ENCODE measurements at regions not wholly inside any gene's neighbourhood (a gene's known extent, or its start where the extent isn't known, plus 50 kb on each side); places are given as distances from the start of the nearest gene placed in this dataset.
"Not testable (repeated sequence)": the region's sequence is repeated elsewhere in the genome, so short reads cannot be mapped to it uniquely, and the experiment has no call there.

DNA sequence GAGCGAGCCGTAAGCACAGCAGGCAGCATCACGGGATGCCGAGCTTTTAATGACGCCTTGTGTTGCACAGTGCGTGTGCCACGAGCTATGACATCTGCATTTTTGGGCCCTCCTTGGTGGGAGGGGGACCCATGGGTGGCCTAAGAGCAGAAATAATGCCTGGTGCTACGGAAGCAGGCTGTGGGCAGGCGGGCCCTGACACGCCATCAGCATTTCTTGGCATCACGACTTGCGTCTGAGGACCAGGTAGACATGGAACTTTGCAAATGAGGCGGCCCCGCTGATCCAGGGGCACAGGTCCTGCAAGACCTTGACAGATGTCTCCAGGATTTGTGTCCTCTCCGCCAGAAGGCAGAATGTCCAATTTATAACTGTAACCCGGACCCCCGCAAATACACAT, 117.8 kb upstream of the RNF32 start:
- Histone ChIP-seq H3K9me3 (no peaks in the 10 kb centered on the region), H3K4me3 (ENCODE audit: low read depth, low read length) (no peak overlapping the region), H3K4me1 (peaks cover 10% of the 10 kb centered on the region), H3K36me3 (ENCODE audit: control insufficient read depth, insufficient read depth, low read length) (no peaks in the 10 kb centered on the region), H3K27me3 (replicated peaks; ENCODE audit: control insufficient read depth, insufficient read depth, low read length) (no peaks in the 10 kb centered on the region)
- no peak for DNase-seq
- no peaks in the 10 kb centered on the region for H3K4me1 Mint-ChIP-seq (ENCODE audit: low read depth, unreplicated experiment)
- ChIA-PET CTCF (no interaction called here), POLR2A (no interaction called here)
- no peaks in the 10 kb centered on the region for H3K36me3 Mint-ChIP-seq (ENCODE audit: insufficient read depth, unreplicated experiment)
- intact Hi-C loops (cut with micrococcal nuclease; ENCODE audit: unreplicated experiment) = no loop called here
- H3K27ac Mint-ChIP-seq (ENCODE audit: unreplicated experiment) = no peak overlapping the region
- H3K9me3 Mint-ChIP-seq (ENCODE audit: unreplicated experiment) = no peaks in the 10 kb centered on the region
- no peak overlapping the region for H3K4me3 Mint-ChIP-seq (ENCODE audit: unreplicated experiment)
- no TSS peak for BruUV-seq (replicated peaks)
- TF ChIP-seq, protein P1, sequence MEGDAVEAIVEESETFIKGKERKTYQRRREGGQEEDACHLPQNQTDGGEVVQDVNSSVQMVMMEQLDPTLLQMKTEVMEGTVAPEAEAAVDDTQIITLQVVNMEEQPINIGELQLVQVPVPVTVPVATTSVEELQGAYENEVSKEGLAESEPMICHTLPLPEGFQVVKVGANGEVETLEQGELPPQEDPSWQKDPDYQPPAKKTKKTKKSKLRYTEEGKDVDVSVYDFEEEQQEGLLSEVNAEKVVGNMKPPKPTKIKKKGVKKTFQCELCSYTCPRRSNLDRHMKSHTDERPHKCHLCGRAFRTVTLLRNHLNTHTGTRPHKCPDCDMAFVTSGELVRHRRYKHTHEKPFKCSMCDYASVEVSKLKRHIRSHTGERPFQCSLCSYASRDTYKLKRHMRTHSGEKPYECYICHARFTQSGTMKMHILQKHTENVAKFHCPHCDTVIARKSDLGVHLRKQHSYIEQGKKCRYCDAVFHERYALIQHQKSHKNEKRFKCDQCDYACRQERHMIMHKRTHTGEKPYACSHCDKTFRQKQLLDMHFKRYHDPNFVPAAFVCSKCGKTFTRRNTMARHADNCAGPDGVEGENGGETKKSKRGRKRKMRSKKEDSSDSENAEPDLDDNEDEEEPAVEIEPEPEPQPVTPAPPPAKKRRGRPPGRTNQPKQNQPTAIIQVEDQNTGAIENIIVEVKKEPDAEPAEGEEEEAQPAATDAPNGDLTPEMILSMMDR (IDR thresholded peaks at IDR 0.05; ENCODE audit: insufficient read depth in 1 of 2, low read depth in 1 of 2, low read length in 1 of 2, severe bottlenecking in 1 of 2, unreplicated experiment in 1 of 2) = no peak
- H3K27me3 Mint-ChIP-seq (ENCODE audit: insufficient read depth, unreplicated experiment) = no peaks in the 10 kb centered on the region

DNA sequence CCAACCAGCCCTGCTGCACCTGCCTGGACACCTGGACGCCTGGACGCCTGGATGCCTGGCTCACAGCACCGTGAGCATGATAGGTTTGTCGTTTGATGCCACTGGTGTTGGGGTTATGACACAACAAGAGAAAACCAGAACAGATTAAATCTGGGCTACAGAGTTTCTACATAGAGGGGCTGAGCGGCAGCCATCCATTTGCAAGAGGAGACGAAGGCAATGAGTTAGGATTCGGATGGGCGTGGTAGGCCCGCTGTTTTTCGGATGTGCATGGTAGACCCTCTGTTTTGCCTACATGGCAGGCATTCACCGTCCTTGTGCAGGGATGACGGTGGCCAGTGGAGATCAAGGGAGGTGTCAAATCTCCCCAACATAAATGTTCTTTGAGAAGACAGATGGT, 121.5 kb upstream of the RNF32 start:
- no peaks in the 10 kb centered on the region for H3K27me3 ChIP-seq (replicated peaks; ENCODE audit: control insufficient read depth, insufficient read depth, low read length)
- Mint-ChIP-seq H3K27me3 (ENCODE audit: insufficient read depth, unreplicated experiment) (no peaks in the 10 kb centered on the region), H3K27ac (ENCODE audit: unreplicated experiment) (no peak overlapping the region)

GRCh38 chr7:156518466-156518865, 122.1 kb upstream of the RNF32 start:
- BruUV-seq (replicated peaks) = no TSS peak
- TF ChIP-seq, protein P1 (IDR thresholded peaks at IDR 0.05; ENCODE audit: insufficient read depth in 1 of 2, low read depth in 1 of 2, low read length in 1 of 2, severe bottlenecking in 1 of 2, unreplicated experiment in 1 of 2) = no peak
- H3K4me1 Mint-ChIP-seq (ENCODE audit: low read depth, unreplicated experiment) = peaks cover 22% of the 10 kb centered on the region
- CTCF ChIA-PET = no interaction called here
- H3K4me3 Mint-ChIP-seq (ENCODE audit: unreplicated experiment) = no peak overlapping the region
- POLR2A ChIA-PET = no interaction called here
- Histone ChIP-seq H3K9me3 (no peaks in the 10 kb centered on the region), H3K4me1 (peaks cover 10% of the 10 kb centered on the region), H3K36me3 (ENCODE audit: control insufficient read depth, insufficient read depth, low read length) (no peaks in the 10 kb centered on the region; the same call in 1 of the 2 replicates), H3K4me3 (ENCODE audit: low read depth, low read length) (no peak overlapping the region), H3K27me3 (replicated peaks; ENCODE audit: control insufficient read depth, insufficient read depth, low read length) (no peaks in the 10 kb centered on the region)
- DNase-seq = no peak
- H3K9me3 Mint-ChIP-seq (ENCODE audit: unreplicated experiment) = no peaks in the 10 kb centered on the region
- H3K36me3 Mint-ChIP-seq (ENCODE audit: insufficient read depth, unreplicated experiment) = no peaks in the 10 kb centered on the region
- intact Hi-C loops (cut with micrococcal nuclease; ENCODE audit: unreplicated experiment) = no loop called here
- no peak overlapping the region for H3K27ac Mint-ChIP-seq (ENCODE audit: unreplicated experiment)
- H3K27me3 Mint-ChIP-seq (ENCODE audit: insufficient read depth, unreplicated experiment) = no peaks in the 10 kb centered on the region

More for the DNA sequence above, 121.5 kb upstream of the RNF32 start:
- Mint-ChIP-seq H3K4me3 (ENCODE audit: unreplicated experiment) (no peak overlapping the region), H3K4me1 (ENCODE audit: low read depth, unreplicated experiment) (peaks cover 22% of the 10 kb centered on the region), H3K9me3 (ENCODE audit: unreplicated experiment) (no peaks in the 10 kb centered on the region), H3K36me3 (ENCODE audit: insufficient read depth, unreplicated experiment) (no peaks in the 10 kb centered on the region)
- Histone ChIP-seq H3K36me3 (ENCODE audit: control insufficient read depth, insufficient read depth, low read length) (no peaks in the 10 kb centered on the region; the same call in 1 of the 2 replicates), H3K4me1 (peaks cover 10% of the 10 kb centered on the region), H3K9me3 (no peaks in the 10 kb centered on the region), H3K4me3 (ENCODE audit: low read depth, low read length) (no peak overlapping the region)
- ChIA-PET CTCF (no interaction called here), POLR2A (no interaction called here)
- DNase-seq = no peak
- TF ChIP-seq, protein P1 (IDR thresholded peaks at IDR 0.05; ENCODE audit: insufficient read depth in 1 of 2, low read depth in 1 of 2, low read length in 1 of 2, severe bottlenecking in 1 of 2, unreplicated experiment in 1 of 2) = no peak
- intact Hi-C loops (cut with micrococcal nuclease; ENCODE audit: unreplicated experiment) = no loop called here
- BruUV-seq (replicated peaks) = no TSS peak

DNA sequence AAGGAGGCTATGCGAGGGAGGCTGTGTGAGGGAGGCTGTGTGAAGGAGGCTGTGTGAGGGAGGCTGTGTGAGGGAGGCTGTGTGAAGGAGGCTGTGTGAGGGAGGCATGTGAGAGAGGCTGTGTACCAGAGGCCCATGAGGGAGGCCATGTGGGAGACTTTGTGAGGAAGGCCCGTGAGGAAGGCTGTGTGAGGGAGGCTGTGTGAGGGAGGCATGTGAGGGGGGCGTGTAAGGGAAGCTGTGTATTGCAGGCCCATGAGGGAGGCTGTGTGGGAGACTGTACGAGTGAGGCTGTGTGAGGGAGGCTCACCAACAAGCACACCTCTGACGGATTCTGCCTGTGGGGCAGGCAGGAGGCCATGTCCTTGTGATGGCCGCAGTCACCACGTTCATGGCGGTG, 122.7 kb upstream of the RNF32 start:
- H3K27me3 Mint-ChIP-seq (ENCODE audit: insufficient read depth, unreplicated experiment); CTCF ChIA-PET; H3K9me3 Mint-ChIP-seq (ENCODE audit: unreplicated experiment); H3K27me3 ChIP-seq (replicated peaks; ENCODE audit: control insufficient read depth, insufficient read depth, low read length); H3K9me3 ChIP-seq; H3K4me3 Mint-ChIP-seq (ENCODE audit: unreplicated experiment); DNase-seq; H3K36me3 ChIP-seq (ENCODE audit: control insufficient read depth, insufficient read depth, low read length); BruUV-seq (replicated peaks); POLR2A ChIA-PET; H3K36me3 Mint-ChIP-seq (ENCODE audit: insufficient read depth, unreplicated experiment); H3K4me3 ChIP-seq (ENCODE audit: low read depth, low read length): not testable (repeated sequence)
- H3K4me1 ChIP-seq = peaks cover 10% of the 10 kb centered on the region
- H3K4me1 Mint-ChIP-seq (ENCODE audit: low read depth, unreplicated experiment) = peaks cover 22% of the 10 kb centered on the region
- intact Hi-C loops (cut with micrococcal nuclease; ENCODE audit: unreplicated experiment) = loop anchor here (2.0 kb wide), 1 partner anchor 247 kb away; no protein-coding TSS in a partner anchor
- peak overlapping the region; percentile 55 for H3K27ac Mint-ChIP-seq (ENCODE audit: unreplicated experiment)
